ENCODE measurements at regions not wholly inside any gene's neighbourhood (a gene's known extent, or its start where the extent isn't known, plus 50 kb on each side); places are given as distances from the start of the nearest gene placed in this dataset.

GRCh38 chr10:126730856-126731609, 60.5 kb upstream of the C10orf90 start:
- FAIRE-seq (no peak), DNase-seq (no peak)
- no peak for TF ChIP-seq CTCF (IDR thresholded peaks at IDR 0.05; ENCODE audit: borderline replicate concordance, extremely low read depth, insufficient read depth)
- intact Hi-C loops (cut with DNase I): no loop called here
- Histone ChIP-seq H3K4me1 (ENCODE audit: control insufficient read depth in 2 of 3, insufficient read depth in 2 of 3, low read depth in 1 of 3, low read length in 3 of 3) (no peaks in the 10 kb centered on the region), H3K4me3 (ENCODE audit: low read length in 3 of 3) (no peak overlapping the region), H3K27me3 (ENCODE audit: control insufficient read depth, insufficient read depth, low read length) (no peaks in the 10 kb centered on the region), H3K9ac (ENCODE audit: low read length in 3 of 3) (no peak overlapping the region), H3K27ac (ENCODE audit: low read depth in 2 of 2, low read length in 2 of 2) (no peak overlapping the region), H3K9me3 (ENCODE audit: control insufficient read depth in 2 of 3, insufficient read depth in 1 of 3, low read length in 3 of 3) (no peaks in the 10 kb centered on the region), H3K36me3 (ENCODE audit: control insufficient read depth in 2 of 3, insufficient read depth in 3 of 3, low read length in 3 of 3) (no peaks in the 10 kb centered on the region)

GRCh38 chr10:126731610-126731990, 61.1 kb upstream of the C10orf90 start:
- intact Hi-C loops (cut with DNase I): no loop called here
- FAIRE-seq: no peak
- Histone ChIP-seq H3K9ac (ENCODE audit: low read length in 3 of 3) (no peak overlapping the region), H3K36me3 (ENCODE audit: control insufficient read depth in 2 of 3, insufficient read depth in 3 of 3, low read length in 3 of 3) (no peaks in the 10 kb centered on the region), H3K4me1 (ENCODE audit: control insufficient read depth in 2 of 3, insufficient read depth in 2 of 3, low read depth in 1 of 3, low read length in 3 of 3) (no peaks in the 10 kb centered on the region), H3K9me3 (ENCODE audit: control insufficient read depth in 2 of 3, insufficient read depth in 1 of 3, low read length in 3 of 3) (no peaks in the 10 kb centered on the region), H3K27ac (ENCODE audit: low read depth in 2 of 2, low read length in 2 of 2) (no peak overlapping the region), H3K27me3 (ENCODE audit: control insufficient read depth, insufficient read depth, low read length) (no peaks in the 10 kb centered on the region), H3K4me3 (ENCODE audit: low read length in 3 of 3) (no peak overlapping the region)
- TF ChIP-seq CTCF (IDR thresholded peaks at IDR 0.05; ENCODE audit: borderline replicate concordance, extremely low read depth, insufficient read depth): no peak
- no peak for DNase-seq

- Histone ChIP-seq H3K9me3 (ENCODE audit: control insufficient read depth in 2 of 3, insufficient read depth in 1 of 3, low read length in 3 of 3) (no peaks in the 10 kb centered on the region), H3K4me1 (ENCODE audit: control insufficient read depth in 2 of 3, insufficient read depth in 2 of 3, low read depth in 1 of 3, low read length in 3 of 3) (no peaks in the 10 kb centered on the region), H3K27ac (ENCODE audit: low read depth in 2 of 2, low read length in 2 of 2) (no peak overlapping the region), H3K4me3 (ENCODE audit: low read length in 3 of 3) (no peak overlapping the region), H3K9ac (ENCODE audit: low read length in 3 of 3) (no peak overlapping the region), H3K27me3 (ENCODE audit: control insufficient read depth, insufficient read depth, low read length) (no peaks in the 10 kb centered on the region), H3K36me3 (ENCODE audit: control insufficient read depth in 2 of 3, insufficient read depth in 3 of 3, low read length in 3 of 3) (no peaks in the 10 kb centered on the region)
- DNase-seq (no peak), FAIRE-seq (no peak)
- intact Hi-C loops (cut with DNase I): no loop called here
- no peak for TF ChIP-seq CTCF (IDR thresholded peaks at IDR 0.05; ENCODE audit: borderline replicate concordance, extremely low read depth, insufficient read depth)
Measured at GRCh38 chr10:126732308-126732707, 61.8 kb upstream of the C10orf90 start.

- Histone ChIP-seq H3K27ac (ENCODE audit: low read depth in 2 of 2, low read length in 2 of 2) (no peak overlapping the region), H3K4me1 (ENCODE audit: control insufficient read depth in 2 of 3, insufficient read depth in 2 of 3, low read depth in 1 of 3, low read length in 3 of 3) (no peaks in the 10 kb centered on the region), H3K36me3 (ENCODE audit: control insufficient read depth in 2 of 3, insufficient read depth in 3 of 3, low read length in 3 of 3) (no peaks in the 10 kb centered on the region), H3K9me3 (ENCODE audit: control insufficient read depth in 2 of 3, insufficient read depth in 1 of 3, low read length in 3 of 3) (no peaks in the 10 kb centered on the region), H3K4me3 (ENCODE audit: low read length in 3 of 3) (no peak overlapping the region), H3K9ac (ENCODE audit: low read length in 3 of 3) (no peak overlapping the region), H3K27me3 (ENCODE audit: control insufficient read depth, insufficient read depth, low read length) (no peaks in the 10 kb centered on the region)
- intact Hi-C loops (cut with DNase I): no loop called here
- no peak for FAIRE-seq
- no peak for DNase-seq
- no peak for TF ChIP-seq CTCF (IDR thresholded peaks at IDR 0.05; ENCODE audit: borderline replicate concordance, extremely low read depth, insufficient read depth)
Measured at GRCh38 chr10:126732868-126733267, 62.4 kb upstream of the C10orf90 start.
